Endothelial cell of umbilical vein (primary cell): ENCODE measurements at regions not wholly inside any gene's neighbourhood (a gene's known extent, or its start where the extent isn't known, plus 50 kb on each side); places are given as distances from the start of the nearest gene placed in this dataset.

Experiments
- BruUV-seq: library from RNA; stranded (reverse); fragments of 400-500 nt; replicated peaks from 2 replicates; lab custom pipeline; 2021; lab: Mats Ljungman, UMichigan
- CTCF ChIA-PET: fragments of 300-600, 350-600 bp; sonication (Branson Sonifier 250); formaldehyde crosslinking; loops from one replicate; lab custom pipeline; 2021; ENCODE audit warnings: antibody characterized with exemption, inconsistent platforms; lab: Charles Lee
- POLR2A ChIA-PET: fragments of 300-600, 350-600 bp; sonication (Branson Sonifier 250); formaldehyde crosslinking; loops from one replicate; lab custom pipeline; 2021; ENCODE audit warnings: antibody characterized with exemption, inconsistent platforms; lab: Charles Lee
- DNase-seq: peaks from one replicate; pipeline ENCODE4 v3.0.0-alpha.2; 2011; ENCODE audit warnings: low read depth, low spot score
- FAIRE-seq: peaks from 2 replicates; lab custom pipeline; 2011; peaks lifted over from hg19 to GRCh38; lab: Jason Lieb, UNC
- H2AFZ ChIP-seq: 2 replicates; pipeline ENCODE4 v1.6.0; 2012; ENCODE audit warnings: low read depth, low read length, control low read depth, inconsistent platforms
- H3K27ac ChIP-seq: 2 replicates; pipeline ENCODE4 v1.5.1; 2011; ENCODE audit warnings: low read depth, mild to moderate bottlenecking, control low read depth, low read length, moderate library complexity; ENCODE audit not compliant: insufficient read depth
- H3K27me3 ChIP-seq, 2 experiments: 2 replicates each; pipeline versions ENCODE4 v1.6.0 to v1.6.1; 2011; ENCODE audit warnings: low read length in 2 of 2, mixed read lengths in 1 of 2; ENCODE audit not compliant: control insufficient read depth in 2 of 2, insufficient read depth in 2 of 2
- H3K36me3 ChIP-seq, 2 experiments: 2 replicates in 1 of 2; 3 replicates in 1 of 2; pipeline ENCODE4 v1.5.1; 2011; ENCODE audit warnings: low read length in 2 of 2, mild to moderate bottlenecking in 1 of 2, moderate library complexity in 1 of 2; ENCODE audit not compliant: control insufficient read depth in 2 of 2, insufficient read depth in 2 of 2; ENCODE audit errors: extremely low read depth in 1 of 2
- H3K4me1 ChIP-seq: 3 replicates; pipeline ENCODE4 v1.5.1; 2011; ENCODE audit warnings: mild to moderate bottlenecking, low read length; ENCODE audit not compliant: control insufficient read depth, insufficient read depth; ENCODE audit errors: extremely low read depth
- H3K4me2 ChIP-seq: 2 replicates; pipeline ENCODE4 v1.6.1; 2011; ENCODE audit warnings: low read length, control low read depth, mixed read lengths; ENCODE audit not compliant: insufficient read depth
- H3K4me3 ChIP-seq, 3 experiments: fragments of 200-600 bp in 1 of 3; sonication (generic), shearing (Covaris generic) in 1 of 3; replicated peaks in 1 of 3; 2 replicates each; pipeline ENCODE4 v1.5.1; 2011 to 2016; ENCODE audit warnings: control low read depth in 3 of 3, low read length in 3 of 3, mild to moderate bottlenecking in 2 of 3, inconsistent platforms in 1 of 3, low read depth in 1 of 3, moderate library complexity in 1 of 3; ENCODE audit not compliant: insufficient read depth in 1 of 3
- H3K79me2 ChIP-seq: 2 replicates; pipeline ENCODE4 v1.6.0; 2012; ENCODE audit warnings: low read length, inconsistent platforms; ENCODE audit not compliant: control insufficient read depth, insufficient read depth
- H3K9ac ChIP-seq: replicated peaks from 2 replicates; pipeline ENCODE3; 2011; ENCODE audit warnings: low read length, control low read depth; ENCODE audit not compliant: insufficient read depth; ENCODE audit errors: extremely low read depth
- H3K9me1 ChIP-seq: replicated peaks from 3 replicates; pipeline ENCODE4 v1.6.0; 2011; ENCODE audit warnings: mild to moderate bottlenecking, low read length; ENCODE audit not compliant: control insufficient read depth, insufficient read depth; ENCODE audit errors: extremely low read depth
- H3K9me3 ChIP-seq: replicated peaks from 2 replicates; pipeline ENCODE4 v1.5.1; 2012; ENCODE audit warnings: low read length, inconsistent platforms; ENCODE audit not compliant: control insufficient read depth, insufficient read depth
- H4K20me1 ChIP-seq: replicated peaks from 2 replicates; pipeline ENCODE3; 2011; ENCODE audit warnings: mild to moderate bottlenecking, low read length; ENCODE audit not compliant: control insufficient read depth, insufficient read depth; ENCODE audit errors: extremely low read depth
- CTCF ChIP-seq, 2 donors: IDR thresholded peaks; 1 replicate in 1 of 2; 2 replicates in 1 of 2; pipeline ENCODE4 v1.5.1; 2011; ENCODE audit warnings: low read length in 2 of 2, mild to moderate bottlenecking in 2 of 2, moderate library complexity in 2 of 2, control low read depth in 1 of 2, inconsistent platforms in 1 of 2, low read depth in 1 of 2; ENCODE audit not compliant: insufficient read depth in 1 of 2; ENCODE audit errors: extremely low read depth in 1 of 2
- EZH2 ChIP-seq: IDR thresholded peaks from 2 replicates; pipeline ENCODE4 v1.6.1; 2012; ENCODE audit warnings: borderline replicate concordance, low read depth, mild to moderate bottlenecking, moderate library complexity, low read length, inconsistent platforms; ENCODE audit not compliant: severe bottlenecking
- FOS ChIP-seq: IDR thresholded peaks from 2 replicates; pipeline ENCODE4 v1.6.1; 2011; ENCODE audit warnings: mild to moderate bottlenecking, low read length, moderate library complexity, borderline replicate concordance; ENCODE audit not compliant: insufficient read depth
- GATA2 ChIP-seq: IDR thresholded peaks from 2 replicates; pipeline ENCODE4 v1.7.0; 2011; ENCODE audit warnings: low read depth, mild to moderate bottlenecking, moderate library complexity, mixed read lengths, low read length; ENCODE audit not compliant: insufficient read length, insufficient read depth
- JUN ChIP-seq: IDR thresholded peaks from 2 replicates; pipeline ENCODE4 v1.6.1; 2011; ENCODE audit warnings: borderline replicate concordance, low read depth; ENCODE audit not compliant: insufficient read length, insufficient read depth
- MAX ChIP-seq: IDR thresholded peaks from 2 replicates; pipeline ENCODE4 v1.6.1; 2011; ENCODE audit not compliant: insufficient read depth, insufficient read length
- MYC ChIP-seq: IDR thresholded peaks from one replicate; pipeline ENCODE4 v1.6.1; 2011; ENCODE audit warnings: mild to moderate bottlenecking, low read depth, low read length
- POLR2A ChIP-seq: IDR thresholded peaks from 2 replicates; pipeline ENCODE4 v1.6.1; 2012; ENCODE audit warnings: low read depth, mild to moderate bottlenecking, control low read depth, low read length
- dilution Hi-C: fragments of 300-500 bp; cut with MboI; formaldehyde crosslinking; loops from one replicate; pipeline ENCODE4 v1.15.0; 2019; ENCODE audit warnings: low sequenced_read_pairs; ENCODE audit not compliant: extremely low pct_ligation_motif_present
- intact Hi-C: fragments of 100-400 bp; cut with micrococcal nuclease; formaldehyde crosslinking; loops from one replicate; pipeline ENCODE4 v1.10.0; 2022

DNA sequence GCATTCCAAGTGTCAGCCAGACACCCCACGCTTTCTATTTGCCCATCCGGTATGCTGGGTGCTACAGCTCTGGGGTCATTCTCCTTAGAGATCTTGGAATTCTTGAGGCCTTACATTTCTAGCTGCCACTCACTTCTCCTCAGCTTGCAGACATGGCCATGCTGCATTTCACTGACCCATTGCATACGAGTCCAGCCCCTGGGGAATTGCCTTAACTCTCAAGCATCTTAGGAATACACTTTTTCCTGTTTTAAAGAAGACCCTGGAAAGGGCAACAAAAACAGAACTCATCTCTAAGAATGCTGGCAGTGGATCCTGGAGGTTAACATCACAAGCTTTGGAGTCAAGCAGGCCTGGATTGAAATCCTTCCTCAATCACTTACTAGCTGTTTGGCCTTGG, 122.0 kb upstream of the LNX1 start:
- H3K4me1 ChIP-seq = no peaks in the 10 kb centered on the region
- H3K36me3 ChIP-seq = no peaks in the 10 kb centered on the region
- H3K9me3 ChIP-seq = no peaks in the 10 kb centered on the region
- CTCF ChIA-PET = no interaction called here
- DNase-seq (no peak), FAIRE-seq (no peak)
- POLR2A ChIA-PET = no interaction called here
- peaks cover 2 to 3% of the 10 kb centered on the region in 2 experiments for H3K27me3 ChIP-seq
- no TSS peak for BruUV-seq
- no peak overlapping the region for H3K4me2 ChIP-seq
- no peak overlapping the region for H3K4me3 ChIP-seq
- no peaks in the 10 kb centered on the region for H4K20me1 ChIP-seq
- intact Hi-C loops = no loop called here
- H2AFZ ChIP-seq = no peak overlapping the region
- no peaks in the 10 kb centered on the region for H3K79me2 ChIP-seq
- H3K27ac ChIP-seq = no peak overlapping the region
- no peak overlapping the region for H3K9ac ChIP-seq
- no peak for TF ChIP-seq EZH2
- TF ChIP-seq JUN = no peak
- TF ChIP-seq GATA2 = no peak
- TF ChIP-seq POLR2A = no peak
- no peak for TF ChIP-seq MAX
- TF ChIP-seq FOS = no peak
- TF ChIP-seq MYC = no peak
- TF ChIP-seq CTCF (IDR thresholded peaks at IDR 0.05; ENCODE audit: extremely low read depth in 1 of 2, insufficient read depth in 1 of 2, low read depth in 1 of 2, low read length in 2 of 2) = no peak
- H3K9me1 ChIP-seq = no peaks in the 10 kb centered on the region
- dilution Hi-C loops = no loop called here
